Adrenal gland (tissue), 9 donors: ENCODE measurements at regions not wholly inside any gene's neighbourhood (a gene's known extent, or its start where the extent isn't known, plus 50 kb on each side); places are given as distances from the start of the nearest gene placed in this dataset.

Source experiments
- DNase-seq, 7 donors: peaks; one replicate each; pipeline ENCODE4 v3.0.0-alpha.2; 2019 to 2020
- H3K27ac ChIP-seq, 5 donors: fragments of 200-600 bp; sonication (generic) in 4 of 5; 1 replicate in 3 of 5; 2 replicates in 2 of 5; pipeline versions ENCODE4 v1.5.1 to v1.8.0; 2016 to 2020; ENCODE audit warnings: mild to moderate bottlenecking in 1 of 5
- H3K27me3 ChIP-seq: fragments of 200-600 bp; 2 replicates; pipeline ENCODE4 v1.8.0; 2021
- H3K36me3 ChIP-seq, 2 donors: fragments of 200-600 bp; replicated peaks in 1 of 2; 1 replicate in 1 of 2; 2 replicates in 1 of 2; pipeline versions ENCODE4 v1.5.1 to v1.8.0; 2018 to 2022
- H3K4me1 ChIP-seq, 2 donors: fragments of 200-600 bp; replicated peaks in 1 of 2; 1 replicate in 1 of 2; 2 replicates in 1 of 2; pipeline versions ENCODE4 v1.5.1 to v1.8.0; 2018 to 2021
- H3K4me3 ChIP-seq, 4 donors: fragments of 200-600 bp; sonication (generic) in 3 of 4; one replicate each; pipeline ENCODE4 v1.5.1; 2016 to 2018
- H3K9me3 ChIP-seq, 3 donors: fragments of 200-600 bp; sonication (generic) in 1 of 3; replicated peaks in 1 of 3; 1 replicate in 2 of 3; 2 replicates in 1 of 3; pipeline versions ENCODE4 v1.5.1 to v1.8.0; 2016 to 2021
- POLR2A ChIP-seq, 2 donors: fragments of 450-650 bp; IDR thresholded peaks; one replicate each; pipeline ENCODE4 v1.6.1; 2017; ENCODE audit warnings: antibody characterized with exemption in 2 of 2, mild to moderate bottlenecking in 2 of 2, moderate library complexity in 1 of 2
- whole genome bisulfite sequencing, 4 donors: extraction: QIAGEN DNeasy Blood & Tissue Kit in 2 of 4; methylation state at CpG; one replicate each; pipeline versions ENCODE4 v1.1.5 to v1.1.7; 2013 to 2017; 5-methylcytosine and 5-hydroxymethylcytosine counted together
- intact Hi-C, 2 donors: fragments of 100-400 bp; cut with DNase I; formaldehyde crosslinking; loops; one replicate each; pipeline versions ENCODE4 v1.14.1 to v1.15.0; 2022 to 2023
- TF ChIP-seq, protein P1 (sequence below), 6 experiments: fragments of 450-650 bp in 4 of 6; fragments of 200-600 bp in 2 of 6; sonication (generic) in 1 of 6; IDR thresholded peaks; 1 replicate in 5 of 6; 2 replicates in 1 of 6; pipeline versions ENCODE4 v1.5.1 to v1.8.0; 2016 to 2021; ENCODE audit warnings: antibody characterized with exemption in 6 of 6, mild to moderate bottlenecking in 2 of 6, moderate library complexity in 1 of 6
- donor health status: healthy with polysubstance abuse.
- donor health status: Bipolar disorder and iron deficiency.
- donor health status: DM: yes; HTN: yes; CAD: no.
- donor health status: DM: no; HTN: no; CAD: no.
- donor health status: DM: no; HTN: no; CAD: no.

DNA sequence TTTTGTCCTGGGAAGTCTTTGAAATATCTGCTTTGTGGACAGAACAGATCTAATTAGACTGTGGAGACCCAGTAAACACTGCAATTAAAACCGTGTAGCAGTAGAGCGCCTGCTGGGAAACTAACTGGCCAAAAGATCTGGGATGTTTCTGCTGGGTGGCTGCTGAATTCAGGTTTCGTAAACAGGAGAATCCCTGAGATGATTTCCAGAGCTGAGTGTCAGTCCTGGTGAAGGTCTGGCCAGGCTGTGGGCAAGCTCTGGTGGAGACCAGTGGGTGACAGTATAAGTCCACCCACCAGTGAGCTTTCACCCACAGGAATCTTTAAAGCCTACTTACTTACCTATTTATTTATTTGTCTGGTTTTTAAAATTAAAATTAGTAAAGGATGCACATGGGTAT, 257.2 kb downstream of the IRF8 start:
- TF ChIP-seq, protein P1, sequence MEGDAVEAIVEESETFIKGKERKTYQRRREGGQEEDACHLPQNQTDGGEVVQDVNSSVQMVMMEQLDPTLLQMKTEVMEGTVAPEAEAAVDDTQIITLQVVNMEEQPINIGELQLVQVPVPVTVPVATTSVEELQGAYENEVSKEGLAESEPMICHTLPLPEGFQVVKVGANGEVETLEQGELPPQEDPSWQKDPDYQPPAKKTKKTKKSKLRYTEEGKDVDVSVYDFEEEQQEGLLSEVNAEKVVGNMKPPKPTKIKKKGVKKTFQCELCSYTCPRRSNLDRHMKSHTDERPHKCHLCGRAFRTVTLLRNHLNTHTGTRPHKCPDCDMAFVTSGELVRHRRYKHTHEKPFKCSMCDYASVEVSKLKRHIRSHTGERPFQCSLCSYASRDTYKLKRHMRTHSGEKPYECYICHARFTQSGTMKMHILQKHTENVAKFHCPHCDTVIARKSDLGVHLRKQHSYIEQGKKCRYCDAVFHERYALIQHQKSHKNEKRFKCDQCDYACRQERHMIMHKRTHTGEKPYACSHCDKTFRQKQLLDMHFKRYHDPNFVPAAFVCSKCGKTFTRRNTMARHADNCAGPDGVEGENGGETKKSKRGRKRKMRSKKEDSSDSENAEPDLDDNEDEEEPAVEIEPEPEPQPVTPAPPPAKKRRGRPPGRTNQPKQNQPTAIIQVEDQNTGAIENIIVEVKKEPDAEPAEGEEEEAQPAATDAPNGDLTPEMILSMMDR (IDR thresholded peaks at IDR 0.05): no peak
- no peak for TF ChIP-seq POLR2A (IDR thresholded peaks at IDR 0.05)
- DNase-seq: no peak
- Histone ChIP-seq H3K36me3 (no peaks in the 10 kb centered on the region), H3K27me3 (peaks cover 5% of the 10 kb centered on the region), H3K4me3 (no peak overlapping the region), H3K27ac (no peak overlapping the region), H3K4me1 (no peaks in the 10 kb centered on the region), H3K9me3 (no peaks in the 10 kb centered on the region)
- whole genome bisulfite sequencing, 4 donors: 50 to 74% (median 54%) methylated on average over 3 of the region's 3 CpGs
- intact Hi-C loops: no loop called here

DNA sequence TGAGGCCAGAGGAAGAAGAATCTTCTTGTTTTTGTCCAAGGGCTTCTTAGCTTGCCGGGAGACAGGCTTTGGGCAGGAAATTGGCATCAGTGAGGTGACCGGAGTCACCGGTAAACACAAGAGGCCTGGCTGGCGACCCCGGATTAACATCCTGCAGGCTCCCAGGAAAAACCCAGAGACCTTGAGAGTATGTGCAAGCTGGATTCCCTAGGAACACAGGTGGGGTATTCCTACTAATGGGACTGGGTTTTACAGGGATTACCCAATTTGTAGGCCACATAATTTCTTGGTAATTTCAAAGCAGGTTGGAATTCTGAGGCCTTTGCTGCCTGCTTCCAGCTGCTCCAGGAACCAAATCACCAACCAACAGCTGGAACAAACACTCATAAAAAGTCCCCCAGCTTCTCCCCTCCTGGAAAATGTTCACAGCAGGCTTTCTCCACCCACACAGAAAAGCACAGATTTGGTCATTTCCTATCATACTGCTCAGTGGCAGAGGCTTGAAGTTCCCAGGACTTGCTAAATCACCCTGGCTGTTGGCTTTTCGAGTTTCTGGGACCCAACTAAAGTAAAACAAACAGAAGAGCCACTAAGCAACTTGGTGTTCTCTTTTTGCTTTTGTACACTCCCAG, 258.8 kb downstream of the IRF8 start:
- TF ChIP-seq, protein P1 (IDR thresholded peaks at IDR 0.05): no peak
- no peak for TF ChIP-seq POLR2A (IDR thresholded peaks at IDR 0.05)
- Histone ChIP-seq H3K27me3 (peaks cover 5% of the 10 kb centered on the region), H3K36me3 (no peaks in the 10 kb centered on the region), H3K27ac (no peak overlapping the region), H3K4me1 (no peaks in the 10 kb centered on the region), H3K4me3 (no peak overlapping the region), H3K9me3 (no peaks in the 10 kb centered on the region)
- 69 to 78% (median 74%) methylated on average over 5 to 6 of the region's 6 CpGs for WGBS, 4 donors
- DNase-seq: no peak
- intact Hi-C loops: no loop called here

DNA sequence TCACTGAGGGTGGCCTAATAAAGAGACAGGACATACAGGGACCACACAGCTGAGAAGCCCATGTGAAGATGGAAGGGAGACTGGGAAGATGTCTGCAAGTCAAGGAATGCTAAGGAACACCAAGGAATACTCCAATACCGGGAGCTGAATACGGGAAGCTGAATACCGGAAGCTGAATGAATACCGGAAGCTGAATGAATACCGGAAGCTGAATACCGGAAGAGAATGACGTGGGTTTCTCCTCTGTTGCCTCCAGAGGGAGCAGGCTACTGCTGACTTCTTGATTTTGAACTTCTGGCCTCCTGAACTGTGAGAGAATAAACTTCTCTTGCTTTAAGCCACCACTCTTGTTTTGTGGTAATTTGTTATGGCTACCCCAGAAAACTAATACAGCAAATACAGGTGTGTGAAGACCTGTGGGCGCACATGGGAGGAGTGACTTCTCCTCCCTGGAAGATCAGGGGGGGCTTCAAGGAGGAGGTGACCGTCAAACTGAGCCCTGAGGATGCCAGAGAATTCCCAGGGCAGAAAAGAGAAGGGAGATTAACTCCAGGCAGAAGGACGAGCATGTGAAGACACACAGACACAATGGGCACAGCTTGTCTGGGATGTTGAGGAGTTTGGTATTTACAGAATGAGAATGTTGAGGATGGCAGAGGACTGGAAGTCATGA, 259.9 kb downstream of the IRF8 start:
- H3K4me1 ChIP-seq: no peaks in the 10 kb centered on the region
- intact Hi-C loops: no loop called here
- H3K4me3 ChIP-seq: no peak overlapping the region
- no peak for DNase-seq
- TF ChIP-seq, protein P1 (IDR thresholded peaks at IDR 0.05): no peak
- TF ChIP-seq POLR2A (IDR thresholded peaks at IDR 0.05): no peak
- no peaks in the 10 kb centered on the region for H3K36me3 ChIP-seq
- H3K27me3 ChIP-seq: peaks cover 5% of the 10 kb centered on the region
- H3K27ac ChIP-seq: no peak overlapping the region
- 62 to 65% (median 63%) methylated on average over 10 of the region's 10 CpGs for WGBS, 4 donors
- no peaks in the 10 kb centered on the region for H3K9me3 ChIP-seq

DNA sequence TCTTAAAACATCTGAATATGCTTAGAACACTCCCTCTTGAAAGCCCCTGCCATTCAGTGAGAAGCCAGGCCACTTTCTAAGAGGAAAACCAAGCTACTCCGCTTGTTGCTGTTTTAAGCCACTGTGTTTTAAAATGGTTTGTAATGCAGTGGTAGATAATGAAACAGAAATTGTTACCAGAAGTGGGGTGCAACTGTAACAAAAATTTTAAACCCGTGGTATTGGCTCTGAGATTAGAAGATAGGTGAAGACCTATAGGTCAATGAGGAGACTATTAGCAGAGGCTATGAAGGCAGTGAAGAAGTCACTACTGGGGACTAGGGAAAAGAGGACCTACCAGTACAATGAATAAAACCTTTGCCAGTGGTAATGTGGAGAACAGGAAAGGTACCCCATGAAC, 266.5 kb downstream of the IRF8 start:
- intact Hi-C loops: no loop called here
- Histone ChIP-seq H3K36me3 (no peaks in the 10 kb centered on the region), H3K27me3 (no peaks in the 10 kb centered on the region), H3K27ac (no peak overlapping the region), H3K4me1 (no peaks in the 10 kb centered on the region), H3K9me3 (no peaks in the 10 kb centered on the region), H3K4me3 (no peak overlapping the region)
- DNase-seq: no peak
- TF ChIP-seq POLR2A (IDR thresholded peaks at IDR 0.05): no peak
- TF ChIP-seq, protein P1 (IDR thresholded peaks at IDR 0.05): no peak
- WGBS, 4 donors: 44 to 90% (median 67%) methylated on average over 2 of the region's 2 CpGs
